IMR-90 (cell line): ENCODE measurements at regions not wholly inside any gene's neighbourhood (a gene's known extent, or its start where the extent isn't known, plus 50 kb on each side); places are given as distances from the start of the nearest gene placed in this dataset.

Source experiments
- ATAC-seq: fragments of 200-7000 bp; cut with Tn5 transposase; 2 replicates; pipeline ENCODE4 v1.9.1; 2020; ENCODE audit warnings: low read depth, mild to moderate bottlenecking, moderate library complexity
- BruUV-seq: library from RNA; stranded (reverse); fragments of 400-500 nt; replicated peaks from 2 replicates; lab custom pipeline; 2021; lab: Mats Ljungman, UMichigan
- CTCF ChIA-PET: fragments of 300-600 bp; formaldehyde crosslinking; extraction: SDS; loops from one replicate; lab custom pipeline; 2021; ENCODE audit warnings: antibody characterized with exemption; lab: Yijun Ruan, JAX
- POLR2A ChIA-PET: fragments of 300-600 bp; sonication (Branson Sonifier 250); formaldehyde crosslinking; loops from one replicate; lab custom pipeline; 2022; ENCODE audit warnings: antibody characterized with exemption; ENCODE audit not compliant: unreplicated experiment; lab: Charles Lee
- DNase-seq: peaks from one replicate; pipeline ENCODE4 v3.0.0; 2013
- H2AFZ ChIP-seq: replicated peaks from 2 replicates; pipeline ENCODE3; 2013; ENCODE audit warnings: low read length, mild to moderate bottlenecking; ENCODE audit not compliant: poor library complexity
- H2AK5ac ChIP-seq: 2 replicates; pipeline ENCODE4 v1.6.1; 2013; ENCODE audit warnings: low read depth, low read length, inconsistent platforms
- H2AK9ac ChIP-seq: replicated peaks from 2 replicates; pipeline ENCODE3; 2013; ENCODE audit warnings: mild to moderate bottlenecking, low read depth, low read length, moderate library complexity; ENCODE audit not compliant: poor library complexity
- H2BK120ac ChIP-seq: 2 replicates; pipeline ENCODE4 v1.6.1; 2013; ENCODE audit warnings: low read depth, low read length, inconsistent platforms
- H2BK15ac ChIP-seq: 3 replicates; pipeline ENCODE4 v1.6.1; 2013; ENCODE audit warnings: low read depth, low read length, inconsistent platforms
- H2BK20ac ChIP-seq: 2 replicates; pipeline ENCODE4 v1.6.1; 2013; ENCODE audit warnings: low read depth, mild to moderate bottlenecking, inconsistent platforms, low read length, moderate library complexity
- H2BK5ac ChIP-seq: 2 replicates; pipeline ENCODE4 v1.6.1; 2013; ENCODE audit warnings: mild to moderate bottlenecking, low read depth, low read length, inconsistent platforms; ENCODE audit not compliant: poor library complexity, severe bottlenecking
- H3K14ac ChIP-seq: replicated peaks from 2 replicates; pipeline ENCODE4 v1.6.1; 2013; ENCODE audit warnings: low read depth, low read length, inconsistent platforms
- H3K18ac ChIP-seq: 2 replicates; pipeline ENCODE4 v1.6.1; 2013; ENCODE audit warnings: low read depth, low read length, control low read depth
- H3K23ac ChIP-seq: 2 replicates; pipeline ENCODE4 v1.6.1; 2013; ENCODE audit warnings: low read depth, low read length, inconsistent platforms
- H3K27ac ChIP-seq: 2 replicates; pipeline ENCODE4 v1.5.1; 2013; ENCODE audit warnings: mild to moderate bottlenecking, control low read depth, low read length; ENCODE audit not compliant: insufficient read depth
- H3K27me3 ChIP-seq: 2 replicates; pipeline ENCODE4 v1.6.1; 2013; ENCODE audit warnings: low read length; ENCODE audit not compliant: control insufficient read depth, insufficient read depth
- H3K36me3 ChIP-seq: 2 replicates; pipeline ENCODE4 v1.6.1; 2013; ENCODE audit warnings: low read length, mixed read lengths; ENCODE audit not compliant: control insufficient read depth, insufficient read depth
- H3K4ac ChIP-seq: 2 replicates; pipeline ENCODE4 v1.6.1; 2013; ENCODE audit warnings: low read depth, low read length, inconsistent platforms
- H3K4me1 ChIP-seq: 2 replicates; pipeline ENCODE4 v1.6.1; 2013; ENCODE audit warnings: low read length, mixed read lengths; ENCODE audit not compliant: control insufficient read depth, insufficient read depth
- H3K4me2 ChIP-seq: 2 replicates; pipeline ENCODE4 v1.6.1; 2013; ENCODE audit warnings: low read depth, mild to moderate bottlenecking, control low read depth, low read length, moderate library complexity
- H3K4me3 ChIP-seq: 2 replicates; pipeline ENCODE4 v1.5.1; 2013; ENCODE audit warnings: low read depth, mild to moderate bottlenecking, control low read depth, low read length, moderate library complexity; ENCODE audit not compliant: insufficient read depth
- H3K56ac ChIP-seq: 2 replicates; pipeline ENCODE4 v1.6.1; 2013; ENCODE audit warnings: low read length, inconsistent platforms; ENCODE audit not compliant: insufficient read depth; ENCODE audit errors: extremely low read depth
- H3K79me1 ChIP-seq, 2 experiments: 2 replicates each; pipeline ENCODE4 v1.6.1; 2013; ENCODE audit warnings: low read length in 2 of 2, inconsistent platforms in 1 of 2, low read depth in 1 of 2
- H3K9ac ChIP-seq: 2 replicates; pipeline ENCODE4 v1.6.1; 2013; ENCODE audit warnings: low read depth, low read length, control low read depth
- H3K9me1 ChIP-seq: 2 replicates; pipeline ENCODE4 v1.6.1; 2013; ENCODE audit warnings: low read length, inconsistent platforms; ENCODE audit not compliant: insufficient read depth
- H3K9me3 ChIP-seq: 2 replicates; pipeline ENCODE4 v1.6.1; 2013; ENCODE audit warnings: low read length; ENCODE audit not compliant: control insufficient read depth, insufficient read depth
- H4K20me1 ChIP-seq: 2 replicates; pipeline ENCODE4 v1.6.1; 2013; ENCODE audit warnings: low read length, inconsistent platforms; ENCODE audit not compliant: insufficient read depth
- H4K5ac ChIP-seq: 2 replicates; pipeline ENCODE4 v1.6.1; 2013; ENCODE audit warnings: mild to moderate bottlenecking, low read depth, low read length, control low read depth
- H4K8ac ChIP-seq, 2 experiments: 2 replicates each; pipeline ENCODE4 v1.6.1; 2013; ENCODE audit warnings: low read depth in 2 of 2, low read length in 2 of 2, control low read depth in 1 of 2, inconsistent platforms in 1 of 2
- H4K91ac ChIP-seq: 2 replicates; pipeline ENCODE4 v1.6.1; 2013; ENCODE audit warnings: low read depth, low read length, inconsistent platforms; ENCODE audit not compliant: insufficient read depth
- BHLHE40 ChIP-seq: fragments of 150-350 bp; IDR thresholded peaks from 2 replicates; pipeline ENCODE4 v1.6.1; 2016; ENCODE audit warnings: mild to moderate bottlenecking, low read depth, low read length
- CEBPB ChIP-seq: IDR thresholded peaks from 2 replicates; pipeline ENCODE4 v1.6.1; 2012; ENCODE audit warnings: low read depth, low read length, improper control_type of control experiment
- CHD1 ChIP-seq: IDR thresholded peaks from 2 replicates; pipeline ENCODE4 v1.6.1; 2012; ENCODE audit warnings: low read depth, low read length, improper control_type of control experiment
- ELK1 ChIP-seq: fragments of 150-350 bp; IDR thresholded peaks from 2 replicates; pipeline ENCODE4 v1.6.1; 2016; ENCODE audit warnings: low read depth, mild to moderate bottlenecking, low read length, moderate library complexity, borderline replicate concordance
- FOS ChIP-seq: fragments of 150-350 bp; IDR thresholded peaks from 2 replicates; pipeline ENCODE4 v1.6.1; 2016; ENCODE audit warnings: low read depth, low read length
- MAFK ChIP-seq: IDR thresholded peaks from 2 replicates; pipeline ENCODE4 v1.6.1; 2012; ENCODE audit warnings: low read depth, low read length, improper control_type of control experiment
- MAZ ChIP-seq: IDR thresholded peaks from 2 replicates; pipeline ENCODE4 v1.6.1; 2012; ENCODE audit warnings: low read depth, mild to moderate bottlenecking, low read length, improper control_type of control experiment, moderate library complexity, borderline replicate concordance
- MXI1 ChIP-seq: IDR thresholded peaks from 2 replicates; pipeline ENCODE4 v1.6.1; 2012; ENCODE audit warnings: low read depth, mild to moderate bottlenecking, low read length, moderate library complexity, borderline replicate concordance
- NFE2L2 ChIP-seq: fragments of 150-350 bp; IDR thresholded peaks from 2 replicates; pipeline ENCODE4 v1.6.1; 2016; ENCODE audit warnings: low read depth, mild to moderate bottlenecking, low read length
- POLR2A ChIP-seq: IDR thresholded peaks from 2 replicates; pipeline ENCODE4 v1.6.1; 2012; ENCODE audit warnings: mild to moderate bottlenecking, low read depth, low read length
- RAD21 ChIP-seq: IDR thresholded peaks from 2 replicates; pipeline ENCODE4 v1.6.1; 2012; ENCODE audit warnings: low read length, improper control_type of control experiment
- RCOR1 ChIP-seq: IDR thresholded peaks from 2 replicates; pipeline ENCODE4 v1.6.1; 2012; ENCODE audit warnings: mild to moderate bottlenecking, low read length, improper control_type of control experiment; ENCODE audit not compliant: insufficient replicate concordance
- RFX5 ChIP-seq: IDR thresholded peaks from 2 replicates; pipeline ENCODE4 v1.8.0; 2012; ENCODE audit warnings: low read depth, mild to moderate bottlenecking, low read length, moderate library complexity
- SMC3 ChIP-seq: fragments of 150-350 bp; IDR thresholded peaks from 2 replicates; pipeline ENCODE4 v1.6.1; 2016; ENCODE audit warnings: low read depth, mild to moderate bottlenecking, antibody characterized with exemption, low read length, moderate library complexity
- USF2 ChIP-seq: fragments of 150-350 bp; IDR thresholded peaks from 2 replicates; pipeline ENCODE4 v1.6.1; 2017; ENCODE audit warnings: mild to moderate bottlenecking, antibody characterized with exemption, low read length, low read depth
- WGBS, 2 experiments: methylation state at CpG; one replicate each; pipeline versions ENCODE4 v1.1.5 to v1.1.7; 2013; ENCODE audit warnings: missing lambda C conversion rate in 2 of 2; ENCODE audit not compliant: insufficient read length in 1 of 2; ENCODE audit errors: extremely low coverage in 2 of 2; 5-methylcytosine and 5-hydroxymethylcytosine counted together
- dilution Hi-C: fragments of 300-500 bp; cut with HindIII; formaldehyde crosslinking; loops from one replicate; pipeline ENCODE4 v1.14.3; 2018; ENCODE audit warnings: low sequenced_read_pairs; ENCODE audit not compliant: unreplicated experiment
- in situ Hi-C: fragments of 300-500 bp; cut with MboI; formaldehyde crosslinking; loops from 3 replicates; pipeline ENCODE4 v1.14.3; 2019; ENCODE audit warnings: low sequenced_read_pairs, inconsistent platforms, mixed read lengths
- intact Hi-C: fragments of 100-400 bp; cut with micrococcal nuclease; formaldehyde crosslinking; loops from 2 replicates; pipeline ENCODE4 v1.10.0; 2022
- TF ChIP-seq, protein P1 (sequence below): conservative IDR thresholded peaks from 2 replicates; pipeline ENCODE4 v1.5.1; 2012; ENCODE audit warnings: mild to moderate bottlenecking, low read depth, low read length, improper control_type of control experiment

DNA sequence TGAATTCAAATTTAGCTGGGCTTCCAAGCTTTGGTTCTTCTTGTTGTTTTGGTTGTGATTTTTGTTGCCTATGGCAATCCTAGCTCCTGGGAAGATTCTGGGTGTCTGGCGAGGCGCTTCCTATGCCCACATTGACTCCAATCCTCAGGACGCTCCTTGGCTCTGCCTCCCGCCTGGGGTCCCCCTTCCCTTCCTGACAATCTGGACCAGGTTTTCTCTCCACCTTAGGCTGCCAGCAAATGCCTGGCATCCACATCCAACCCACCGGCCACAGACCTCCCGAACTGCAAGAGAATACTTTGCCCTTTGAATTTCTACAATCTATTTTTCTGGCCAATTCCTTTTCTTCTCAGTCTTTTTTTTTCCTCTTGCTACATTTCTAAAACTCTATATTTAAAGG is 186.9 kb upstream of the UBL3 start:
- H3K23ac ChIP-seq: no peak overlapping the region
- H2BK15ac ChIP-seq: no peak overlapping the region
- H3K27me3 ChIP-seq: no peaks in the 10 kb centered on the region
- no peak overlapping the region for H3K4me3 ChIP-seq
- no peaks in the 10 kb centered on the region for H3K36me3 ChIP-seq
- TF ChIP-seq RFX5 (no peak), USF2 (no peak), MAFK (no peak), MXI1 (no peak), NFE2L2 (no peak), CHD1 (no peak), FOS (no peak), SMC3 (no peak), RCOR1 (no peak), BHLHE40 (no peak), MAZ (no peak), CEBPB (no peak), POLR2A (no peak), ELK1 (no peak), RAD21 (no peak)
- TF ChIP-seq, protein P1, sequence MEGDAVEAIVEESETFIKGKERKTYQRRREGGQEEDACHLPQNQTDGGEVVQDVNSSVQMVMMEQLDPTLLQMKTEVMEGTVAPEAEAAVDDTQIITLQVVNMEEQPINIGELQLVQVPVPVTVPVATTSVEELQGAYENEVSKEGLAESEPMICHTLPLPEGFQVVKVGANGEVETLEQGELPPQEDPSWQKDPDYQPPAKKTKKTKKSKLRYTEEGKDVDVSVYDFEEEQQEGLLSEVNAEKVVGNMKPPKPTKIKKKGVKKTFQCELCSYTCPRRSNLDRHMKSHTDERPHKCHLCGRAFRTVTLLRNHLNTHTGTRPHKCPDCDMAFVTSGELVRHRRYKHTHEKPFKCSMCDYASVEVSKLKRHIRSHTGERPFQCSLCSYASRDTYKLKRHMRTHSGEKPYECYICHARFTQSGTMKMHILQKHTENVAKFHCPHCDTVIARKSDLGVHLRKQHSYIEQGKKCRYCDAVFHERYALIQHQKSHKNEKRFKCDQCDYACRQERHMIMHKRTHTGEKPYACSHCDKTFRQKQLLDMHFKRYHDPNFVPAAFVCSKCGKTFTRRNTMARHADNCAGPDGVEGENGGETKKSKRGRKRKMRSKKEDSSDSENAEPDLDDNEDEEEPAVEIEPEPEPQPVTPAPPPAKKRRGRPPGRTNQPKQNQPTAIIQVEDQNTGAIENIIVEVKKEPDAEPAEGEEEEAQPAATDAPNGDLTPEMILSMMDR: no peak
- H3K18ac ChIP-seq: no peak overlapping the region
- no peak overlapping the region for H4K8ac ChIP-seq
- H4K20me1 ChIP-seq: no peaks in the 10 kb centered on the region
- no TSS peak for BruUV-seq
- H3K9me3 ChIP-seq: no peaks in the 10 kb centered on the region
- in situ Hi-C loops: no loop called here
- no peak overlapping the region for H3K56ac ChIP-seq
- no peak overlapping the region for H2BK120ac ChIP-seq
- H2AK9ac ChIP-seq: no peak overlapping the region
- no peak overlapping the region for H3K9ac ChIP-seq
- H4K91ac ChIP-seq: no peak overlapping the region
- no peak overlapping the region for H4K5ac ChIP-seq
- H3K79me1 ChIP-seq: 0 out of 4 replicates have a peak, but pooled peaks cover 0 to 5% of the 10 kb centered on the region in 2 experiments
- no CpG with 5 or more reads among the region's 6 CpGs for WGBS, 2 experiments
- POLR2A ChIA-PET: no interaction called here
- H2BK5ac ChIP-seq: no peak overlapping the region
- no peak overlapping the region for H2AK5ac ChIP-seq
- no peak overlapping the region for H3K27ac ChIP-seq
- H3K4me2 ChIP-seq: no peak overlapping the region
- H3K4me1 ChIP-seq: peaks cover 15% of the 10 kb centered on the region
- H2BK20ac ChIP-seq: no peak overlapping the region
- no peak overlapping the region for H2AFZ ChIP-seq
- CTCF ChIA-PET: no interaction called here
- DNase-seq (no peak), ATAC-seq (no peak)
- peaks cover 19% of the 10 kb centered on the region for H3K9me1 ChIP-seq
- intact Hi-C loops: no loop called here
- H3K4ac ChIP-seq: no peak overlapping the region
- dilution Hi-C loops: no loop called here
- H3K14ac ChIP-seq: no peak overlapping the region
